Suppressor macrophage treated with lipopolysaccharide for 4 hours (primary cell): ENCODE measurements at regions not wholly inside any gene's neighbourhood (a gene's known extent, or its start where the extent isn't known, plus 50 kb on each side); places are given as distances from the start of the nearest gene placed in this dataset.

Experiments
- DNase-seq: peaks from one replicate; pipeline ENCODE4 v3.0.0-alpha.2; 2020

GRCh38 chr2:109070290-109070689 is 58.7 kb upstream of the SH3RF3 start:
- no peak for DNase-seq

GRCh38 chr2:109069331-109070194 is 59.4 kb upstream of the SH3RF3 start:
- DNase-seq, result no peak

- DNase-seq, result no peak
Measured at GRCh38 chr2:109068811-109069210, 60.2 kb upstream of the SH3RF3 start.

GRCh38 chr2:109067631-109068125 is 61.3 kb upstream of the SH3RF3 start:
- DNase-seq, result no peak

- no peak for DNase-seq
Measured at GRCh38 chr2:109066917-109067597, 61.9 kb upstream of the SH3RF3 start.

GRCh38 chr2:109066501-109066900 is 62.5 kb upstream of the SH3RF3 start:
- no peak for DNase-seq

GRCh38 chr2:109065391-109065734 is 63.6 kb upstream of the SH3RF3 start:
- no peak for DNase-seq

- DNase-seq, result no peak
Measured at GRCh38 chr2:109064660-109065390, 64.2 kb upstream of the SH3RF3 start.

GRCh38 chr2:109062859-109063700 is 65.9 kb upstream of the SH3RF3 start:
- no peak for DNase-seq

- DNase-seq, result no peak
Measured at GRCh38 chr2:109062145-109062858, 66.7 kb upstream of the SH3RF3 start.

- no peak for DNase-seq
Measured at GRCh38 chr2:109061736-109062135, 67.3 kb upstream of the SH3RF3 start.

- DNase-seq, result no peak
Measured at GRCh38 chr2:109060496-109060895, 68.5 kb upstream of the SH3RF3 start.

- no peak for DNase-seq
Measured at GRCh38 chr2:109059474-109060165, 69.4 kb upstream of the SH3RF3 start.

GRCh38 chr2:109058802-109059201 is 69.8 kb upstream of the EDAR start:
- no peak for DNase-seq

GRCh38 chr2:109058191-109058632 is 69.2 kb upstream of the EDAR start:
- no peak for DNase-seq

GRCh38 chr2:109057686-109058085 is 68.7 kb upstream of the EDAR start:
- no peak for DNase-seq

- DNase-seq, result no peak
Measured at GRCh38 chr2:109055435-109055834, 66.4 kb upstream of the EDAR start.

- no peak for DNase-seq
Measured at GRCh38 chr2:109054865-109055264, 65.8 kb upstream of the EDAR start.

- no peak for DNase-seq
Measured at GRCh38 chr2:109053716-109054115, 64.7 kb upstream of the EDAR start.

GRCh38 chr2:109052922-109053321 is 63.9 kb upstream of the EDAR start:
- no peak for DNase-seq

GRCh38 chr2:109049022-109049421 is 60.0 kb upstream of the EDAR start:
- no peak for DNase-seq
